ENCODE measurements at regions not wholly inside any gene's neighbourhood (a gene's known extent, or its start where the extent isn't known, plus 50 kb on each side); places are given as distances from the start of the nearest gene placed in this dataset.

DNA sequence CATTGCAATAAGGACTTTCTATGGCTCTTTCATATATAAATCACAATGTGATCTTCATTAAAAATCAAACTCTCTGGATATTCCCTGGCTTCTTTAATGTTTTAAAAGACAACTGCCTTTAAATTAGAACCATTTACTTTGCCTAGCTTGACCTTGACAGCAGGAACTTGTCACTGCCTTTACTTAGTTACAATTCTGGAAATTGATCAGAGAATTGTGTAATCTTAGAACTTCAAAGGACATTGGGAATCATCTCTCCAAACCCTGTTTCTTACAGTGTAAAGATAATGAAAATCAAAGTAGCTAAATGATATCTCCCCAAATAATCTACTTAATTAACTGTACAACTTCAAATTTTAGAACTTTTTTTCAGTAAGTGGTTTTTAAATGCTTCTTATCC, 517.6 kb upstream of the CCDC179 start:
- H3K36me3 ChIP-seq (ENCODE audit: control insufficient read depth in 2 of 2, extremely low read depth in 1 of 2, insufficient read depth in 1 of 2, low read length in 1 of 2), result no peaks in the 10 kb centered on the region
- ChIA-PET CTCF (no interaction called here), POLR2A (no interaction called here)
- ATAC-seq (replicated peaks in 1 of 4), result no peak
- Mint-ChIP-seq H3K27ac (no peak overlapping the region), H3K4me3 (no peak overlapping the region), H3K4me1 (no peaks in the 10 kb centered on the region), H3K9me3 (peaks cover 18 to 21% (median 19%) of the 10 kb centered on the region in 3 donors), H3K27me3 (no peaks in the 10 kb centered on the region), H3K36me3 (no peaks in the 10 kb centered on the region)
- no peaks in the 10 kb centered on the region for H3K4me1 ChIP-seq (ENCODE audit: control insufficient read depth in 1 of 2, extremely low read depth in 1 of 2, insufficient read depth in 2 of 2, low read length in 2 of 2)
- H3K9me3 ChIP-seq, result no peaks in the 10 kb centered on the region
- no peaks in the 10 kb centered on the region for H3K27me3 ChIP-seq (replicated peaks in 1 of 2; ENCODE audit: control insufficient read depth in 2 of 2, extremely low read depth in 1 of 2, insufficient read depth in 2 of 2, low read length in 1 of 2)
- no peak for DNase-seq
- H3K27ac ChIP-seq (ENCODE audit: low read length), result no peak overlapping the region
- H3K4me3 ChIP-seq (ENCODE audit: control insufficient read depth in 1 of 2, extremely low read depth in 1 of 2, low read length in 1 of 2), result no peak overlapping the region

DNA sequence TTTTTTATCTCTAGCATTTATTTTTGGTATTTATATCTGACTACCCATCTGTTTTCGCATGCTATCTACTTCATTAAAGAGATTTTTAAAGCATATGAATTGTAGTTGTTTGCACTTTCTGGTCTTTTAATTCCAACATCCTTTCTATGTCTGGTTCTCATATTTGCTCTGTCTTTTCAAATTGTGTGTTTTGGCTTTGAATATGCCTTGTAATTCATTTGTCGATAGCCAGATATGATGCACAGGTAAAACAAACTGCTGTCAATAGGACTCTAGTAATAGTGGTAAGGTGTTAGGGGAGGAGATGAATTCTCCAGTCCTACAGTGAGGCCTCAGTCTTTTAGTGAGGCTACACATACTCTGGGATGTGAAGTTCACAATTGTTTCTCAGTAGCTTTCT, 530.8 kb upstream of the CCDC179 start:
- Histone ChIP-seq H3K4me1 (ENCODE audit: control insufficient read depth in 1 of 2, extremely low read depth in 1 of 2, insufficient read depth in 2 of 2, low read length in 2 of 2) (no peaks in the 10 kb centered on the region), H3K4me3 (ENCODE audit: control insufficient read depth in 1 of 2, extremely low read depth in 1 of 2, low read length in 1 of 2) (no peak overlapping the region), H3K9me3 (no peaks in the 10 kb centered on the region), H3K36me3 (ENCODE audit: control insufficient read depth in 2 of 2, extremely low read depth in 1 of 2, insufficient read depth in 1 of 2, low read length in 1 of 2) (no peaks in the 10 kb centered on the region), H3K27ac (ENCODE audit: low read length) (no peak overlapping the region), H3K27me3 (replicated peaks in 1 of 2; ENCODE audit: control insufficient read depth in 2 of 2, extremely low read depth in 1 of 2, insufficient read depth in 2 of 2, low read length in 1 of 2) (no peaks in the 10 kb centered on the region)
- Mint-ChIP-seq H3K27me3 (no peaks in the 10 kb centered on the region), H3K4me1 (no peaks in the 10 kb centered on the region), H3K27ac (no peak overlapping the region), H3K9me3 (peaks cover 5 to 10% (median 6%) of the 10 kb centered on the region in 3 donors), H3K36me3 (no peaks in the 10 kb centered on the region), H3K4me3 (no peak overlapping the region)
- 100% methylated on average over 1 of the region's 2 CpGs for WGBS (ENCODE audit: insufficient coverage)
- DNase-seq (no peak), ATAC-seq (replicated peaks in 1 of 4) (no peak)
- POLR2A ChIA-PET, result no interaction called here
- CTCF ChIA-PET, result no interaction called here

DNA sequence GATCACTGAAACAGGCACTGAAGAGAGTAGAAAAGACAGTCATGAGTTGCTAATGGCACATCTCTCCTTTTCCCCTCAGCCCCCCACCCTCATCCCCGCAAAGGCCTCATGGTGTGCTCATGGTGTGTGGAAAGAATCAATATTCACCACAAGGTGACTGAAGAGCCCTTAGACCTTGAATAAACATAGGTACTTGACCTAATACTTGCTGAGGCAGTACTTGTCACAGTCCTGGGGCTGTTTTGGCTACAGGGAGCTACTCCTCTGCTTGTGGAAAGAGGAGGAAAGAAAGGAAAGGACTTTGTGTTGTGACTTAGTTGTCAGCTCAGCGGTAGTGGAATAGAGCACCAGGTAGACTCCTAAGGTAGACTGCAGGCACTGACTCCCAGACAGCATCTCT, 537.8 kb upstream of the CCDC179 start:
- H3K36me3 ChIP-seq (ENCODE audit: control insufficient read depth in 2 of 2, extremely low read depth in 1 of 2, insufficient read depth in 1 of 2, low read length in 1 of 2), result no peaks in the 10 kb centered on the region
- H3K27ac ChIP-seq (ENCODE audit: low read length), result no peak overlapping the region
- no peak overlapping the region for H3K4me3 ChIP-seq (ENCODE audit: control insufficient read depth in 1 of 2, extremely low read depth in 1 of 2, low read length in 1 of 2)
- no peak overlapping the region for H3K4me3 Mint-ChIP-seq
- ATAC-seq (replicated peaks in 1 of 4) (no peak), DNase-seq (no peak)
- H3K27ac Mint-ChIP-seq, result no peak overlapping the region
- no peaks in the 10 kb centered on the region for H3K27me3 Mint-ChIP-seq
- ChIA-PET POLR2A (no interaction called here), CTCF (no interaction called here)
- H3K9me3 ChIP-seq, result no peaks in the 10 kb centered on the region
- peaks cover 6 to 12% (median 8%) of the 10 kb centered on the region in 3 donors for H3K9me3 Mint-ChIP-seq
- H3K4me1 Mint-ChIP-seq, result no peaks in the 10 kb centered on the region
- H3K27me3 ChIP-seq (replicated peaks in 1 of 2; ENCODE audit: control insufficient read depth in 2 of 2, extremely low read depth in 1 of 2, insufficient read depth in 2 of 2, low read length in 1 of 2), result no peaks in the 10 kb centered on the region
- H3K36me3 Mint-ChIP-seq, result no peaks in the 10 kb centered on the region
- H3K4me1 ChIP-seq (ENCODE audit: control insufficient read depth in 1 of 2, extremely low read depth in 1 of 2, insufficient read depth in 2 of 2, low read length in 2 of 2), result no peaks in the 10 kb centered on the region
- WGBS (ENCODE audit: insufficient coverage), result no CpG with 5 or more reads among the region's 2 CpGs

DNA sequence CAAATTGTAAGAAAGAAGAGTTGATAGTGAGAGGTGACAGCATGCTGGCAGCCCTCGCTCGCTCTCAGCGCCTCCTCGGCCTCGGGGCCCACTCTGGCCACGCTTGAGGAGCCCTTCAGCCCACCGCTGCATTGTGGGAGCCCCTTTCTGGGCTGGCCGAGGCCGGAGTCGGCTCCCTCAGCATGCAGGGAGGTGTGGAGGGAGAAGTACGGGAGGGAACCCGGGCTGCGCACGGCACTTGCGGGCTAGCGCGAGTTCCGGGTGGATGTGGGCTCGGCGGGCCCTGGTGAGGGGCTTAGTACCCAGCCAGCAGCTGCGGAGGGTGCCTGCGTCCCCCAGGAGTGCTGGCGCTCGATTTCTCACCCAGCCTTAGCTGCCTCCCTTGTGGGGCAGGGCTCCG, 539.7 kb upstream of the CCDC179 start:
- ChIA-PET CTCF (no interaction called here), POLR2A (no interaction called here)
- Histone ChIP-seq H3K27ac (ENCODE audit: low read length) (no peak overlapping the region), H3K4me1 (ENCODE audit: control insufficient read depth in 1 of 2, extremely low read depth in 1 of 2, insufficient read depth in 2 of 2, low read length in 2 of 2) (no peaks in the 10 kb centered on the region), H3K36me3 (ENCODE audit: control insufficient read depth in 2 of 2, extremely low read depth in 1 of 2, insufficient read depth in 1 of 2, low read length in 1 of 2) (no peaks in the 10 kb centered on the region), H3K9me3 (no peaks in the 10 kb centered on the region), H3K4me3 (ENCODE audit: control insufficient read depth in 1 of 2, extremely low read depth in 1 of 2, low read length in 1 of 2) (no peak overlapping the region), H3K27me3 (replicated peaks in 1 of 2; ENCODE audit: control insufficient read depth in 2 of 2, extremely low read depth in 1 of 2, insufficient read depth in 2 of 2, low read length in 1 of 2) (no peaks in the 10 kb centered on the region)
- 87% methylated on average over 17 of the region's 25 CpGs for WGBS (ENCODE audit: insufficient coverage)
- ATAC-seq (replicated peaks in 1 of 4), result no peak
- H3K9me3 Mint-ChIP-seq, result peaks cover 5 to 12% (median 6%) of the 10 kb centered on the region in 3 donors
- no peak overlapping the region for H3K27ac Mint-ChIP-seq
- H3K36me3 Mint-ChIP-seq, result no peaks in the 10 kb centered on the region
- H3K4me3 Mint-ChIP-seq, result no peak overlapping the region
- no peaks in the 10 kb centered on the region for H3K27me3 Mint-ChIP-seq
- H3K4me1 Mint-ChIP-seq, result no peaks in the 10 kb centered on the region
- no peak for DNase-seq

DNA sequence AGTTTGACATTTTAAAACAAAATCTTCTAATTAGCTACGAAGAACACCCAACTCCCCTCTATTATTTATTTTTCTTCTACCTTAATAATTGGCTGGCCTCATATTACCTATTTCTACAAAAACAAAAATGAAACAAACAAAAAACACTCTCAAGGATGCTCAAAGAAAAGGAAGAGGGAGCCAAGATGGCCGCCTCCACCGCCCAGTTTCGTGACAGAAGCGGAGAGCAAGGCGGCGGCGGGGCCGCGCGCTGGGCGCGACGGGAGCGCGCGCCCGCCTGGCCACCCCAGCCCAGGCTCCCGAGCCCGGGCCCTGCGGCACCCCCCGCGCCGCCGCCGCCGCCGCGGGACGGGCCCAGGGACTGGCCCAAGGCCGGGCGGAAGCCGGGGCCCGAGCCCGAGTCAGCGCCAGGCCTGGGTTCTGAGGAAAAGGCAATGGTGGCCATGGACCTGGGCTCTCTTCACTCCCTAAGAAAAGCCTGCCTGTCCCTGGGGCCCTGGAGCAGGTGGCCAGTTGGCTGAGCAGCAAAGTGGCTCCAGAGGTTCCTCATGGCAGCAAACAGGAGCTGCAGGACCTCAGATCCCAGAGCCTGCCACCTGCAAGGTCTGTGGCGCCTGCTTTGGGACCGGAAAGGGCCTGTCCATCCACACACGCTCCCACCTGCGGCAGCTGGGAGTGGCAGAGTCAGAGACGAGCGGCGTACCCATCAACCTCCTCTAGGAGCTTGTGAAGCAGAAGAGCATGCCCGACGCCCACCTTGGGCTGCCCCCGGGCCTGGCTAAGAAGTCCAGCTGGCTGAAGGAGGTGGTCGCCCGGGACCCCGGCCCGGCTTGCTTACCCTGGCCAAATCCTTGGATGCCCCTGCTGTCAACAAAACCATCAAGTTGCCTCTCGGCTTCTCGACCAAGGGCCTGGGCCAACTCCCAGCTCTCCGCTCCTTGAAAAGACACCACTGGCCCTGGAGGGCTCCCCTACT, 543.2 kb upstream of the CCDC179 start:
- no peak overlapping the region for H3K4me3 Mint-ChIP-seq
- no peak overlapping the region for H3K27ac ChIP-seq (ENCODE audit: low read length)
- H3K27me3 Mint-ChIP-seq, result no peaks in the 10 kb centered on the region
- H3K9me3 Mint-ChIP-seq, result peaks cover 12 to 15% (median 12%) of the 10 kb centered on the region in 3 donors
- no peak for DNase-seq
- H3K9me3 ChIP-seq, result no peaks in the 10 kb centered on the region
- no peaks in the 10 kb centered on the region for H3K36me3 ChIP-seq (ENCODE audit: control insufficient read depth in 2 of 2, extremely low read depth in 1 of 2, insufficient read depth in 1 of 2, low read length in 1 of 2)
- H3K4me3 ChIP-seq (ENCODE audit: control insufficient read depth in 1 of 2, extremely low read depth in 1 of 2, low read length in 1 of 2), result no peak overlapping the region
- no peak for ATAC-seq (replicated peaks in 1 of 4)
- H3K4me1 Mint-ChIP-seq, result no peaks in the 10 kb centered on the region
- no peaks in the 10 kb centered on the region for H3K27me3 ChIP-seq (replicated peaks in 1 of 2; ENCODE audit: control insufficient read depth in 2 of 2, extremely low read depth in 1 of 2, insufficient read depth in 2 of 2, low read length in 1 of 2)
- H3K4me1 ChIP-seq (ENCODE audit: control insufficient read depth in 1 of 2, extremely low read depth in 1 of 2, insufficient read depth in 2 of 2, low read length in 2 of 2), result no peaks in the 10 kb centered on the region
- ChIA-PET CTCF (no interaction called here), POLR2A (no interaction called here)
- 96% methylated on average over 49 of the region's 53 CpGs for WGBS (ENCODE audit: insufficient coverage)
- no peak overlapping the region for H3K27ac Mint-ChIP-seq
- no peaks in the 10 kb centered on the region for H3K36me3 Mint-ChIP-seq

DNA sequence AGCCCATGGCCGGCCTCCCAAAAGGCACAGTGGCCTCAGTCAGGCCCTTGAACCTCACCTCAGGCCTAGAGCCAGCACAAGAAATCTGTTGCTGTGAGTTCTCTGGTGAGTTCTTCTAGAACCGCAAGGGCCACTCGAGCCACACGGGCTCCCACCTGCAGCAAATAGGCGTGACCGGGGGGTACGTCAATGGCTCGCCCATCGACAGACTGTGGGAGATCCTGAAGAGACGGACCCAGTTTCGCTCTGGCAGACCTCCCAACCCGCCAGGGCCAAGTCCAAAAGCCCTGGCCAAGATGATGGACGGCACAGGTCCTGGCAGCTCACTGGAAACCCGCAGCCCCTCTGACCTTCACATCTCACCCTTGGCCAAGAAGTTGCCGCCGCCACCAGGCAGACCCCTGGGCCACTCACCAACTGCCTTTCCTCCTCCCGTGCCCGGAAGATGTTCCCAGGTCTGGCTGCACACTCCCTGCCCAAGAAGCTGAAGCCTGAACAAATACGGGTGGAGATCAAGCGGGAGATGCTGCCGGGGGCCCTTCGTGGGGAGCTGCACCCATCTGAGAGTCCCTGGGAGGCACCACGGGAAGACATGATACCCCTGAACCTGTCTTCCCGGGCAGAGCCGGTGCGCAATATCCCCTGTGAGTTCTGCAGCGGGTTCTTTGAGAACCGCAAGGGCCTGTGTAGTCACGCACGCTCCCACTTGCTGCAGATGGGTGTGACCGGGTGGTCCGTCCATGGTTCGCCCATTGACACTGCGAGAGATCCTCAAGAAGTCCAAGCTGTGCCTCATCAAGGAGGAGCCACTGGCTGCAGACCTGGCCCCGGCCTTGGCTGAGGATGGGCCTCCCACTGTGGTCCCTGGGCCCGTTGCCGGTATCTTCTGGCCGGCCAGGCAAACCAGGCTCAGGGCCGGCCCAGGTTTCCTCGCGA, 544.2 kb upstream of the CCDC179 start:
- H3K4me1 Mint-ChIP-seq, result no peaks in the 10 kb centered on the region
- H3K27ac Mint-ChIP-seq, result no peak overlapping the region
- no peaks in the 10 kb centered on the region for H3K36me3 Mint-ChIP-seq

More for the DNA sequence above, 544.2 kb upstream of the CCDC179 start:
- DNase-seq, result no peak
- no peaks in the 10 kb centered on the region for H3K36me3 ChIP-seq (ENCODE audit: control insufficient read depth in 2 of 2, extremely low read depth in 1 of 2, insufficient read depth in 1 of 2, low read length in 1 of 2)
- no peaks in the 10 kb centered on the region for H3K27me3 Mint-ChIP-seq
- ChIA-PET POLR2A (no interaction called here), CTCF (no interaction called here)
- H3K27me3 ChIP-seq (replicated peaks in 1 of 2; ENCODE audit: control insufficient read depth in 2 of 2, extremely low read depth in 1 of 2, insufficient read depth in 2 of 2, low read length in 1 of 2), result no peaks in the 10 kb centered on the region
- H3K9me3 ChIP-seq, result no peaks in the 10 kb centered on the region
- WGBS (ENCODE audit: insufficient coverage), result 92% methylated on average over 35 of the region's 41 CpGs
- no peak overlapping the region for H3K4me3 Mint-ChIP-seq
- no peak overlapping the region for H3K27ac ChIP-seq (ENCODE audit: low read length)
- ATAC-seq (replicated peaks in 1 of 4), result no peak
- H3K4me3 ChIP-seq (ENCODE audit: control insufficient read depth in 1 of 2, extremely low read depth in 1 of 2, low read length in 1 of 2), result no peak overlapping the region
- H3K4me1 ChIP-seq (ENCODE audit: control insufficient read depth in 1 of 2, extremely low read depth in 1 of 2, insufficient read depth in 2 of 2, low read length in 2 of 2), result no peaks in the 10 kb centered on the region
- H3K9me3 Mint-ChIP-seq, result peaks cover 12 to 21% (median 17%) of the 10 kb centered on the region in 3 donors
